ENCODE measurements at regions not wholly inside any gene's neighbourhood (a gene's known extent, or its start where the extent isn't known, plus 50 kb on each side); places are given as distances from the start of the nearest gene placed in this dataset.

DNA sequence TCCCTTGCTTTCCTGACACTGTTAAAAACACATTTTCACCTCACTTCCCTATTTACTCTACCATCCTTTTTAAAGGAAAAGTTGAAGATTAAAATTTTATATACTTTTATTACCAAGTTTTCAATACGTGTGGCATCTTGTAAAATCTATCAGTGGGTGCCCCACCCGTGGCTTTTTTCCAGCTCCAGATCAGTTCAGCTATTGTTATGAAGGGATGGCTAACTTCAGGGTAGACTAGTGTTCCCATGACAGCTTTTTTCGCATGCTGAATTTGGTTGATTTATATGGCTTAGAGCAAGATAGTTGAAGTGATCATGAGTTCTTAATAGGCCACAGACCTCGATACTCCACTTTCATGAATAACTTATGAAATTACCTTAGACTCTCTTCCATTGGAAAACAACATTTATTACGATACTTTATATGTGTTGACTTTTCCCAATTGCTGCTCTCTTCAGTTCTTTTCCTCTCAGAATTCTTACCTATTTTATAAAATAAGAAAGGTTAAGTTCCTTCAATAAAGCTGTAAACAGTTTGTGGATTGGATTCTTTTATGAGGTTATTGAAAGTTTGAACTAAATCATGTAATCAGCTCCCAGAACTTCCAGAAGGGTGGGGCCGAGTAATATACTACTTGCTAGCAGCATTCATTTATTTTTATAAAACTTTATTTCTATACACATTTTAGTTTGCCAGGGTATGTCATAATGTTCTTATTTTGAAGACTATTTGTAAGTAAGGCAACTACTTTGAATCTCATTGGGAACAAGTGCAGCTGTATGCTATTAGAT is 680.9 kb downstream of the SATB2 start:
- TF ChIP-seq EZH2 (IDR thresholded peaks at IDR 0.05; ENCODE audit: insufficient read depth, low read length), result no peak
- TF ChIP-seq, protein P1, sequence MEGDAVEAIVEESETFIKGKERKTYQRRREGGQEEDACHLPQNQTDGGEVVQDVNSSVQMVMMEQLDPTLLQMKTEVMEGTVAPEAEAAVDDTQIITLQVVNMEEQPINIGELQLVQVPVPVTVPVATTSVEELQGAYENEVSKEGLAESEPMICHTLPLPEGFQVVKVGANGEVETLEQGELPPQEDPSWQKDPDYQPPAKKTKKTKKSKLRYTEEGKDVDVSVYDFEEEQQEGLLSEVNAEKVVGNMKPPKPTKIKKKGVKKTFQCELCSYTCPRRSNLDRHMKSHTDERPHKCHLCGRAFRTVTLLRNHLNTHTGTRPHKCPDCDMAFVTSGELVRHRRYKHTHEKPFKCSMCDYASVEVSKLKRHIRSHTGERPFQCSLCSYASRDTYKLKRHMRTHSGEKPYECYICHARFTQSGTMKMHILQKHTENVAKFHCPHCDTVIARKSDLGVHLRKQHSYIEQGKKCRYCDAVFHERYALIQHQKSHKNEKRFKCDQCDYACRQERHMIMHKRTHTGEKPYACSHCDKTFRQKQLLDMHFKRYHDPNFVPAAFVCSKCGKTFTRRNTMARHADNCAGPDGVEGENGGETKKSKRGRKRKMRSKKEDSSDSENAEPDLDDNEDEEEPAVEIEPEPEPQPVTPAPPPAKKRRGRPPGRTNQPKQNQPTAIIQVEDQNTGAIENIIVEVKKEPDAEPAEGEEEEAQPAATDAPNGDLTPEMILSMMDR (IDR thresholded peaks at IDR 0.05; ENCODE audit: insufficient read depth, low read depth, low read length), result no peak
